ENCODE measurements at regions not wholly inside any gene's neighbourhood (a gene's known extent, or its start where the extent isn't known, plus 50 kb on each side); places are given as distances from the start of the nearest gene placed in this dataset.
A peak's percentile ranks its signal among the peaks of the same experiment; 100 is the strongest.

GRCh38 chr22:27239520-27239919 lies 562.0 kb downstream of the MN1 start:
- Histone ChIP-seq H3K36me3 (ENCODE audit: control insufficient read depth in 2 of 3, insufficient read depth in 3 of 3, low read length in 3 of 3) (no peaks in the 10 kb centered on the region), H3K27ac (ENCODE audit: low read depth in 2 of 2, low read length in 2 of 2) (peak overlapping the region in 1 of 2 donors; percentile 41), H3K27me3 (ENCODE audit: control insufficient read depth, insufficient read depth, low read length) (no peaks in the 10 kb centered on the region), H3K9me3 (ENCODE audit: control insufficient read depth in 2 of 3, insufficient read depth in 1 of 3, low read length in 3 of 3) (no peaks in the 10 kb centered on the region), H3K4me1 (ENCODE audit: control insufficient read depth in 2 of 3, insufficient read depth in 2 of 3, low read depth in 1 of 3, low read length in 3 of 3) (peaks cover 0 to 3% (median 2%) of the 10 kb centered on the region in 3 donors), H3K4me3 (ENCODE audit: low read length in 3 of 3) (no peak overlapping the region), H3K9ac (ENCODE audit: low read length in 3 of 3) (no peak overlapping the region)
- no peak for TF ChIP-seq CTCF (IDR thresholded peaks at IDR 0.05; ENCODE audit: borderline replicate concordance, extremely low read depth, insufficient read depth)
- DNase-seq (no peak), FAIRE-seq (no peak)
- intact Hi-C loops (cut with DNase I), result no loop called here

- DNase-seq (no peak), FAIRE-seq (no peak)
- Histone ChIP-seq H3K36me3 (ENCODE audit: control insufficient read depth in 2 of 3, insufficient read depth in 3 of 3, low read length in 3 of 3) (no peaks in the 10 kb centered on the region), H3K9ac (ENCODE audit: low read length in 3 of 3) (no peak overlapping the region), H3K27ac (ENCODE audit: low read depth in 2 of 2, low read length in 2 of 2) (no peak overlapping the region), H3K4me3 (ENCODE audit: low read length in 3 of 3) (no peak overlapping the region), H3K4me1 (ENCODE audit: control insufficient read depth in 2 of 3, insufficient read depth in 2 of 3, low read depth in 1 of 3, low read length in 3 of 3) (peaks cover 0 to 3% (median 2%) of the 10 kb centered on the region in 3 donors), H3K27me3 (ENCODE audit: control insufficient read depth, insufficient read depth, low read length) (no peaks in the 10 kb centered on the region), H3K9me3 (ENCODE audit: control insufficient read depth in 2 of 3, insufficient read depth in 1 of 3, low read length in 3 of 3) (no peaks in the 10 kb centered on the region)
- TF ChIP-seq CTCF (IDR thresholded peaks at IDR 0.05; ENCODE audit: borderline replicate concordance, extremely low read depth, insufficient read depth), result no peak
- intact Hi-C loops (cut with DNase I), result no loop called here
Measured at GRCh38 chr22:27240298-27241075, 561.1 kb downstream of the MN1 start.

- Histone ChIP-seq H3K27ac (ENCODE audit: low read depth in 2 of 2, low read length in 2 of 2) (no peak overlapping the region), H3K4me1 (ENCODE audit: control insufficient read depth in 2 of 3, insufficient read depth in 2 of 3, low read depth in 1 of 3, low read length in 3 of 3) (peaks cover 0 to 3% (median 2%) of the 10 kb centered on the region in 3 donors), H3K4me3 (ENCODE audit: low read length in 3 of 3) (no peak overlapping the region), H3K9ac (ENCODE audit: low read length in 3 of 3) (no peak overlapping the region), H3K36me3 (ENCODE audit: control insufficient read depth in 2 of 3, insufficient read depth in 3 of 3, low read length in 3 of 3) (no peaks in the 10 kb centered on the region), H3K9me3 (ENCODE audit: control insufficient read depth in 2 of 3, insufficient read depth in 1 of 3, low read length in 3 of 3) (no peaks in the 10 kb centered on the region), H3K27me3 (ENCODE audit: control insufficient read depth, insufficient read depth, low read length) (no peaks in the 10 kb centered on the region)
- TF ChIP-seq CTCF (IDR thresholded peaks at IDR 0.05; ENCODE audit: borderline replicate concordance, extremely low read depth, insufficient read depth), result no peak
- intact Hi-C loops (cut with DNase I), result no loop called here
- DNase-seq (peak; percentile 70 to 86 (median 77)), FAIRE-seq (no peak)
Measured at GRCh38 chr22:27241430-27242321, 559.9 kb downstream of the MN1 start.

Measured in kidney (tissue), 13 donors.